ENCODE measurements at regions not wholly inside any gene's neighbourhood (a gene's known extent, or its start where the extent isn't known, plus 50 kb on each side); places are given as distances from the start of the nearest gene placed in this dataset.

DNA sequence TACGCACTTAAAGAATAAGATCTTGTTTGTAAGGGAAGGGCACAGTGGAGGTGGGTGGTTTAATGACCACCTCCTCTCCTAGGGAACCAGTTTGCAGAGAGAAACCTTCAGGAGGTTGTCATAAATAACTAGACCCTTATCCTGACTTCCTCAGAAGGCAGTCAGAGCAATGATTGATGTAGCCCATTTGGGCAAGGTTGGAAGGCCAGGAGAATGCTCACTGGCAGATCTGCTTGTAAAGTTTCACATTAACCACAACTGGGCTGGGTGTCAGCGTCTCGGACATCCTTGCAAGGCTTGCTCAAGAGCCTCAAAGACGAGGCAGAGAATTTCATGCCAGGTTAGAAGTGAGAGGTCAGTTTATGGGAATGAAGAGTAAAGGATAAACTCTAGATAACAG is 87.6 kb upstream of the TRABD2B start:
- peaks cover 1% of the 10 kb centered on the region for H3K27me3 Mint-ChIP-seq (ENCODE audit: unreplicated experiment)
- no peaks in the 10 kb centered on the region for H3K9me3 Mint-ChIP-seq (ENCODE audit: unreplicated experiment)
- H3K36me3 Mint-ChIP-seq (ENCODE audit: low read depth, unreplicated experiment): no peaks in the 10 kb centered on the region
- H3K4me1 Mint-ChIP-seq (ENCODE audit: unreplicated experiment): peaks cover 9% of the 10 kb centered on the region
- DNase-seq (ENCODE audit: low spot score): no peak
- H3K4me3 Mint-ChIP-seq (ENCODE audit: unreplicated experiment): no peak overlapping the region
- H3K27ac Mint-ChIP-seq (ENCODE audit: unreplicated experiment): no peak overlapping the region
- TF ChIP-seq, protein P1, sequence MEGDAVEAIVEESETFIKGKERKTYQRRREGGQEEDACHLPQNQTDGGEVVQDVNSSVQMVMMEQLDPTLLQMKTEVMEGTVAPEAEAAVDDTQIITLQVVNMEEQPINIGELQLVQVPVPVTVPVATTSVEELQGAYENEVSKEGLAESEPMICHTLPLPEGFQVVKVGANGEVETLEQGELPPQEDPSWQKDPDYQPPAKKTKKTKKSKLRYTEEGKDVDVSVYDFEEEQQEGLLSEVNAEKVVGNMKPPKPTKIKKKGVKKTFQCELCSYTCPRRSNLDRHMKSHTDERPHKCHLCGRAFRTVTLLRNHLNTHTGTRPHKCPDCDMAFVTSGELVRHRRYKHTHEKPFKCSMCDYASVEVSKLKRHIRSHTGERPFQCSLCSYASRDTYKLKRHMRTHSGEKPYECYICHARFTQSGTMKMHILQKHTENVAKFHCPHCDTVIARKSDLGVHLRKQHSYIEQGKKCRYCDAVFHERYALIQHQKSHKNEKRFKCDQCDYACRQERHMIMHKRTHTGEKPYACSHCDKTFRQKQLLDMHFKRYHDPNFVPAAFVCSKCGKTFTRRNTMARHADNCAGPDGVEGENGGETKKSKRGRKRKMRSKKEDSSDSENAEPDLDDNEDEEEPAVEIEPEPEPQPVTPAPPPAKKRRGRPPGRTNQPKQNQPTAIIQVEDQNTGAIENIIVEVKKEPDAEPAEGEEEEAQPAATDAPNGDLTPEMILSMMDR (IDR thresholded peaks at IDR 0.05; ENCODE audit: unreplicated experiment): no peak

DNA sequence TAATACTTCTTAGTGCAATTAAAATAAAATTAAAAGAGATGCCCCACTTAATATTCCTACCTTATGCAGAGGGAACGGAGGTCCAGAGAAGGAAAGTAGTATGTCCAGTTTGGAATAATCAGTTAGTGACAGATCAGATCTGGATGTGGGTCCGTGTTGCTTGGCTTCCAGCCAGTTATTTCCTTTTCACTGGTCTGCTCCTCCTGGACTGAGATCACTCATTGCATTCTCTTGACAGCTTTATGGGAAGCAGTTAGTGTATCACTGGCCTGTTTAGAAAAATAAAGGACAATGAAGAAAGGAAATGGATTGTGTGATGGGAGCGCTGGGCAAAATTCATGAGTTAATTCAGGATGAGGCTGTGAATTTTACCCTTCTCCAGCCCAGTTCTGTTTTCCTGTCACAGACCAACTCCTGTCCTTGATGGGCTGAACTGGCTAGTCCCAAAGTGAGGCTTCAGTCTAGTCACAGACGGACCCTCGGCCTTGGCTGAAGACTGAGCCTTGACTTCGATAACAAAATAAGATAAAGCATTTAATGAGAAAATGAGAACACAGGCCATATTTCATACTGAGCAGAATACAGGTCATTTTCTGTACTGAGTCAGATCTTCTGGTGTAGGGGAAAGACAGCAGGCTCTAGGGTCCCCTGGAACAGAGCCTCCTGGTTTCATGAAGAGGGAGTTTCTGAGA is 85.2 kb upstream of the TRABD2B start:
- TF ChIP-seq, protein P1 (IDR thresholded peaks at IDR 0.05; ENCODE audit: unreplicated experiment): no peak
- Mint-ChIP-seq H3K36me3 (ENCODE audit: low read depth, unreplicated experiment) (no peaks in the 10 kb centered on the region), H3K27me3 (ENCODE audit: unreplicated experiment) (no peaks in the 10 kb centered on the region), H3K4me3 (ENCODE audit: unreplicated experiment) (no peak overlapping the region), H3K9me3 (ENCODE audit: unreplicated experiment) (no peaks in the 10 kb centered on the region), H3K4me1 (ENCODE audit: unreplicated experiment) (peaks cover 9% of the 10 kb centered on the region), H3K27ac (ENCODE audit: unreplicated experiment) (no peak overlapping the region)
- DNase-seq (ENCODE audit: low spot score): no peak

DNA sequence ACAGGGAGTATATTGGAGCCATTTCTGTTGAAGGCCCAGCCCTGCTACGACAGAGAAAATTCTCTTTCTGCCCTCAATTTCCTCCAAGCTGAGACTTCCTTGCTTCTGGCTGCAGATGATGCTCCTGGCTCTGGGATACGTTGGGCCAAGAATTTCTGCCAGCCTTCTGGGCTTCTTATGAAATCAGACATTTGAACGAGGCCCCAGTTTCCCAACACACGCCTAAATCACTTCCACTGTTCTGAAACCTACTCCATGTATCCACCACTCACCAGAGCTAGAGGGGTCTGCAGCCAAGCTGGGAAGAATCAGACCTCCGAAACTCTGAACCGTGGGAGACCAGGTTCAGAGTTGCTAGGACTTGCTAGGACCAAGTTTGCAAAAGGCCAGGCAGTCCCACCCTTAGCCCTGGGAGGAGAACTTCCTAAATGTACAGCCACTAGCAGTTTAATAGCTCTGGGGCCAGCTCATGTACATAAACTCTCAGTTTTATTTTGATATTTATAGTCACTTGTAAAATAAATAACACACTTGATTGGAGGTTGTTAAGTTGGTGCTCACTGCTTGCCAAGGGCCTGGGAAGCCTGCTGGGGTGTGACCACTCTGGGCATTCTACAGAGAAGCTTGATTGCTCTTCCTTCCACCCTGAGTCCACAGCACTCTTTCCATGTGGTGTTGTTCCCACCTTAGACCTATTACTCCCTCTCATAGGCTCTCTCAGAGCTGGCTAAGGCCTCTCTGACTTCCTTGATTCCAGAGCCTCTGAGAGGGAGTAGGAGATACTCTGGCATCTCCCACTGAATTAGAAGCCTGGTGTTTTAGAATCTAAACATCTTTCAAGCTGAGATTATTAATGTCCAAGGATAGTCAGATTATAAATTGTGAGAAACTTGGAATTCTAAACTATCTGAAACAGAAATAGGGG is 83.4 kb upstream of the TRABD2B start:
- Mint-ChIP-seq H3K36me3 (ENCODE audit: low read depth, unreplicated experiment) (no peaks in the 10 kb centered on the region), H3K4me1 (ENCODE audit: unreplicated experiment) (peaks cover 9% of the 10 kb centered on the region), H3K4me3 (ENCODE audit: unreplicated experiment) (no peak overlapping the region), H3K27me3 (ENCODE audit: unreplicated experiment) (no peaks in the 10 kb centered on the region), H3K9me3 (ENCODE audit: unreplicated experiment) (no peaks in the 10 kb centered on the region), H3K27ac (ENCODE audit: unreplicated experiment) (no peak overlapping the region)
- DNase-seq (ENCODE audit: low spot score): no peak
- TF ChIP-seq, protein P1 (IDR thresholded peaks at IDR 0.05; ENCODE audit: unreplicated experiment): no peak

DNA sequence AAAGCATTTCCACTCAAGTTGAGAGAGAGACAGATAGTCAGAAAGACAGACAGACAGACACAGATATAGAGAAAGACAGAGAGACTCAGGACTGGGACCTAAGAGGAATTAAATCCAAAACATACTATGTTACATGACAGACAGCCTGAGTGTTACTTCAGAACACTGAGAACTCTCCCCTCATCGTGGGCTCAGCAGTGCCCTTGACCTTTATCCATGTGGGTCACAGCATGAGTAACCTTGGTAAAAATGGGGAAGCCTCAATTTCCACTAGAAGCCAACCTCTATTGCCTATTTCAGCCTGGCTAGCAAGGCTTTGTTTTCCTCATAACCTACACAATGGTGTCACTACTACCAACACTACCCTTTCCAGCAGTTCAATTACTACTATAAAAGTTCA is 81.9 kb upstream of the TRABD2B start:
- H3K9me3 Mint-ChIP-seq (ENCODE audit: unreplicated experiment): no peaks in the 10 kb centered on the region
- DNase-seq (ENCODE audit: low spot score): no peak
- peaks cover 9% of the 10 kb centered on the region for H3K4me1 Mint-ChIP-seq (ENCODE audit: unreplicated experiment)
- TF ChIP-seq, protein P1 (IDR thresholded peaks at IDR 0.05; ENCODE audit: unreplicated experiment): no peak
- H3K36me3 Mint-ChIP-seq (ENCODE audit: low read depth, unreplicated experiment): no peaks in the 10 kb centered on the region
- no peak overlapping the region for H3K27ac Mint-ChIP-seq (ENCODE audit: unreplicated experiment)
- no peak overlapping the region for H3K4me3 Mint-ChIP-seq (ENCODE audit: unreplicated experiment)
- no peaks in the 10 kb centered on the region for H3K27me3 Mint-ChIP-seq (ENCODE audit: unreplicated experiment)

DNA sequence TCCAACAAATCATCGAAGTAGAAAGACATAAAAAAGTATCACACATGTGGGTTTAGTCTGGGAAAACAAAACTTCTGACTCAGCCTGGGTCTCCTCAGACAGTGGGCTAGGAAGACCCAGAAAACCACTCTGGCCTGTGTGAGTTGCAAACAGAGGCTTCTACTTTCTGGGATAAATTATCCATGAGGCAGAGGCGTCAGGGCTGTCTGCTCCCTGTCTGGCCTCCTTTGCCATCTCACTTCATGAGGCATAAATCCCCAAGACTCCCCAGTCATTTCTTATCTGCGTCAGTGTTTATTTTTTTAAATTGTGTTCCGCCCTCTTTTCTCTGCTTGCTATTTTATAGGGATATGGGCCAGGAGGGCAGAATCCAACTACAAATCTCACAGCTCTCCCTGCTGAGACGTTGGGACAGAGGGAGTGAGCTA is 80.6 kb upstream of the TRABD2B start:
- TF ChIP-seq, protein P1 (IDR thresholded peaks at IDR 0.05; ENCODE audit: unreplicated experiment): no peak
- H3K27me3 Mint-ChIP-seq (ENCODE audit: unreplicated experiment): no peaks in the 10 kb centered on the region
- DNase-seq (ENCODE audit: low spot score): no peak
- no peaks in the 10 kb centered on the region for H3K9me3 Mint-ChIP-seq (ENCODE audit: unreplicated experiment)
- H3K36me3 Mint-ChIP-seq (ENCODE audit: low read depth, unreplicated experiment): no peaks in the 10 kb centered on the region
- peaks cover 9% of the 10 kb centered on the region for H3K4me1 Mint-ChIP-seq (ENCODE audit: unreplicated experiment)
- H3K27ac Mint-ChIP-seq (ENCODE audit: unreplicated experiment): no peak overlapping the region
- H3K4me3 Mint-ChIP-seq (ENCODE audit: unreplicated experiment): no peak overlapping the region

All from endothelial cell (in vitro differentiated cells).